ENCODE measurements at regions not wholly inside any gene's neighbourhood (a gene's known extent, or its start where the extent isn't known, plus 50 kb on each side); places are given as distances from the start of the nearest gene placed in this dataset.

- TF ChIP-seq EZH2 (optimal IDR thresholded peaks at IDR 0.05; ENCODE audit: low read depth, low read length), result no peak
- no peak for TF ChIP-seq CTCF (IDR thresholded peaks at IDR 0.05; ENCODE audit: low read length)
- TF ChIP-seq EZH2phosphoT487 (IDR thresholded peaks at IDR 0.05; ENCODE audit: low read length), result no peak
Measured at GRCh38 chr7:16295558-16295957, 125.8 kb downstream of the CRPPA start.

Data from MM.1S (cell line).